ENCODE measurements at regions not wholly inside any gene's neighbourhood (a gene's known extent, or its start where the extent isn't known, plus 50 kb on each side); places are given as distances from the start of the nearest gene placed in this dataset.

DNA sequence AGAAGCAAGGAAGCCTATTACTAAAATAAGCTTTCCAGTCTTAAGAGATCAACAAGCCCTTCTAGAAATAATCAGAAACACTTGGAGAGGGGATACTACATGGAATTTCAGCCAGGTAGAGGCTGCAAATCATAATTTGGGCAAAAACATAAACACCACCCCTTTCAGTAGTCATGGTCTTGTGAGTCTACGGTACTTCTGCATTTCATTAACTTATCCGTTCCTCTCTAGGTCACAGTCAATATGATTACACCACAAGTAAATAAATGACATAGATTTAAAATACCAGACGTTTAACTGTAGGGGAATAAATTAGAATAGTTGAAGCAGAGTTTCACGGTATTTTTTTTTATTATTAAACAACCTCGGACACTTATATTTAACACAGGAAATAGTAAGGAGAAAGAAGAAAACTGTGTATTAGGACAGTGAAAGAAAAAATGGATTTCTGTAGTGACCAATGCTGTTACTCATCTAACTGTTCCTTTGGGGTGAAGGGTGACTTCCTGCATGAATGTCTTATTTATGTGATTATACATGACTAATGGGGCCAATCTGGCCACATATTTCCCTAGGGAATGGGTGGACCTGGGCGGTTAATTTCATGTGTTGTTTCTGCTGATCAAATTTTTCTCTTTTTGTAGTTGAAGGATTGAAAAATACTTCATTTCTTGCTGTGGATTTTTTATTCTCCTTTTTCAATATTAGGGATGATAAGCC lies 456.6 kb upstream of the UBE2E3 start:
- DNase-seq: no peak

- no peak for DNase-seq
Observed at GRCh38 chr2:180520921-180521581, 459.4 kb upstream of the UBE2E3 start.

DNA sequence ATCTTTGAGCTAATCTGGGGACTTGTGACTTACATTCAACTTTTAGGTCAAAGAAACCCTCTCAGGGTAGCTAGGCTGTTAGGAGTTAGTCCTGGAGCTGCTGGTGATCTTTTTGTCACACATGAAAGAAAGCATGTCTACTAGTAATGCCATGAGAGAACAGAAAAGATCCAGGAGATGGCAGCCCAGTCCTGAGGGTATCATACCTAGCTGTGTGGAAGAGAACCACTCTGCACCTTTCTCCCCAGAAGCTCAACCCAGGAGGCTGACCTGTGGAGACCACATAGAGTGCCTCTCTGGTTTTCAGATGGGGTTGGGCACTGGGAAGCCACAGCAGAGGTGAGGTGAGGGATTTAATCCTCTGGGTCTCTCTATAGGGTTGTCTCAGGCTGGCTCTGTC lies 460.2 kb upstream of the UBE2E3 start:
- DNase-seq: no peak

- no peak for DNase-seq
Observed at GRCh38 chr2:180519276-180519675, 461.1 kb upstream of the UBE2E3 start.

- DNase-seq: no peak
Observed at GRCh38 chr2:180516232-180516631, 464.2 kb upstream of the UBE2E3 start.

DNA sequence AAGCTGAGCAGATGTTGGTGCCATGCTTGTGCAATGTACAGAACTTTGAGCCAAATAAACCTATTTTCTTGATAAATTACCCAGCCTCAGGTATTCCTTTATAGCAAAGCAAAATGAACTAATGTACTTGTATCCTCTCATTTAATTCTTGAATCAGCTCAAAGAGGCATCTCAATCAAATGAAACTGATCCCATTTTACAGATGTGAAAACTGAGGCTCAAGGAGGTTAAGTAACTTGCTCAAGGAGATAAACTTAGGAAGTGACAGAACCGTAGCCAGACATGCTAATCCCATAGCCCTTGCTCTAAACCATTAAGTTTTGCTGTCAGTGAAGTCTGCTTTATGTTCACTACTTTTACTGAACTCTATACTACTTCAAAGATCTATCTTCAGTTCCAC lies 467.0 kb upstream of the UBE2E3 start:
- no peak for DNase-seq

DNA sequence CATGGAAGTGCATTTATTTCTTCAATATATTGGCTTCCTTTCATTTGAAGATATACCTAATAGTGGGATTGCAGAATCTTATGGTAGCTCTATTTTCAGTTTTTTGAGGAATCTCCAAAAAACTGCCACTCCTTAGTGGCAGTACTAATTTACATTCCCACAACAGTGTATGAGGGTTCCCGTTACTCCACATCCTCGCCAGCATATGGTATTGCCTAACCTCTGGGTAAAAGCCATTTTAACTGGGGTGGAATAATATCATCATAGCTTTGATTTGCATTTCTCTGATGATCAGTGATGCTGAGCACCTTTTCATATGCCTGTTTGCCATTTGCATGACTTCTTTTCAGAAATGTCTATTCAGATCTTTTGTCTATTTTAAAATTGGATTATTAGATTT lies 471.9 kb upstream of the UBE2E3 start:
- DNase-seq: no peak

GRCh38 chr2:180507028-180507427 lies 473.4 kb upstream of the UBE2E3 start:
- no peak for DNase-seq

- no peak for DNase-seq
Observed at GRCh38 chr2:180505203-180505602, 475.2 kb upstream of the UBE2E3 start.

GRCh38 chr2:180497621-180498152 lies 482.7 kb upstream of the UBE2E3 start:
- DNase-seq: no peak

DNA sequence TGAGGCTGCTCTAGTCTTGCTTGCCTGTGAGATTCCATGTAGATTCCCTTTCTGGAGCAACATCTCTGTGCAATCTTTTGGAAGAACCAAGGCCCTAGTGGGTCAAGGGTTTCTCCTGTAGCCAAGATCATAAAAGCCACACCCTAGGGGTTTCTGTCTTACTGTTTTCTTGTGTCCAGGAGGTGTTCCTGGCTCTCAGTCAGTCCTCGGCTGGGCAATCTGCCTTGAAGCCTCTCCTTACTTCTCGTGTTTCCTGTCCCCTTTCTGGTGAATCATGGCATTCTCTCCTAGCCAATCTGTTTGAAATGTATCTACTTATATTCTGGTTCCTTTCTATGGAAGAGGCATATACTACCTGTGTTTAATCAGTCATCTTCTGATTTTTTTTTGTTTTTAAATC lies 484.8 kb upstream of the UBE2E3 start:
- DNase-seq: no peak

GRCh38 chr2:180494286-180494685 lies 486.1 kb upstream of the UBE2E3 start:
- no peak for DNase-seq

DNA sequence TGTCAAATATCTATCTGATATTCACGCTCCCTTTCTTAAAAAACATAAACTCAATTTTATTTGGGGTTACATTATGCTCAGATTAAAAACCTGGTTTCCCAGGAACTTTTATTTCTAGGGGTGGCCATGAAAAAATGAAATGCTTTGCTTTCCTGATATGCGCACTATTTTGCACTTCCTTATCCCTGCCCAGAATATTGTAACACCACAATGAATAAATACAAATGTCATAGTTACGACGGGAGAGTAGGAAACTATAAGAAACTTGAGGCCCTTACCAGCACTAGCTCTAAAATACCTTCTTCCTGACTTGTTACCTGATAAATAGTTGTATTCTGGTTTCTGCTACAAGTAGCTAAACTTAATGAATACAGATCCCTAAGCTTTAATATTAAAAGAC lies 475.6 kb upstream of the CWC22 start:
- DNase-seq: no peak

GRCh38 chr2:180481998-180482397 lies 474.9 kb upstream of the CWC22 start:
- DNase-seq: no peak

- no peak for DNase-seq
Observed at GRCh38 chr2:180478883-180479282, 471.8 kb upstream of the CWC22 start.

DNA sequence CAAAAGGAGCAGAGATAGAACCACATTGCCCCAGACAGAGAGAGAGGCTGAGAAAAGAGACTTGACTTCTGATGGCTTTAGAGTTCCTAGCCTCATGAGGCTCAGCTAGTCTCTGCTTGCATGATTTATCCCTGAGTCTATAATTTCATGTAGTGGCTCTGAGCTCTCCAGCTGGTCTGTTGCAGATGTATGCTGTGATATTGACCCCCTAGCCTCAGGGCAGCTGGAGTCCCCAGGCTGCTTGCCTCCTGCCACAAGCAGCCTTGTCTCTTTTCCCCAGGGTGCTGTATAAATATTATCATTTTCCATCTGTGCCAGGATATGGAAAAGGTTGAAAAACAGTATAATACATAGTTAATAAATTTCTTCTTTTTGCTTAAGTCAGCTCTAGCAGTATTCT lies 467.6 kb upstream of the CWC22 start:
- DNase-seq: no peak

GRCh38 chr2:180473456-180473855 lies 466.4 kb upstream of the CWC22 start:
- no peak for DNase-seq

GRCh38 chr2:180472133-180472532 lies 465.0 kb upstream of the CWC22 start:
- DNase-seq: no peak

- no peak for DNase-seq
Observed at GRCh38 chr2:180463608-180464007, 456.5 kb upstream of the CWC22 start.

DNA sequence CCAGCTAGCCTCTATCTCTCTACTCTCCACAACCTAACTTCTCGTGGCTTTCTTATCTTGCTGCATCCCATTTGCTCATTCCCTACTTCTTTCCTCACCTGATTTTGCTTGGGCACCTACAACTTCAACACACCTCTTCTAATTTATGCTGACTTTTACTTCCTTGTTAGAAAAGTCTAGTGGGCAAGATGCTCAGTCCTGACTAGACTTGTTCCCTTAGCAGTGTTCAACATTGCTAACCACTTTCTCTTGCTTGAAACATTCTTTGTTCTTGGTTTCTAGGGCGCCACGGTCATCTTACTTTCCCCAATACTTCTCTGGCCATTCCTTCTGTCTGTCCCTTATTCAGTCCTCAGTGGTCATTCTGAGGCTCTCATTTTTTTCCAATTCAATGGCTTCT lies 454.7 kb upstream of the CWC22 start:
- DNase-seq: no peak

- DNase-seq: no peak
Observed at GRCh38 chr2:180456801-180457200, 449.7 kb upstream of the CWC22 start.

GRCh38 chr2:180450841-180451240 lies 443.7 kb upstream of the CWC22 start:
- DNase-seq: no peak

- no peak for DNase-seq
Observed at GRCh38 chr2:180449171-180449915, 442.2 kb upstream of the CWC22 start.

GRCh38 chr2:180446492-180446891 lies 439.4 kb upstream of the CWC22 start:
- DNase-seq: no peak
